Kidney (tissue), 13 donors: ENCODE measurements at regions not wholly inside any gene's neighbourhood (a gene's known extent, or its start where the extent isn't known, plus 50 kb on each side); places are given as distances from the start of the nearest gene placed in this dataset.

Experiments used
- DNase-seq, 5 donors: peaks; one replicate each; pipeline ENCODE4 v3.0.0-alpha.2; 2013 to 2020
- FAIRE-seq: peaks from 2 replicates; lab custom pipeline; 2012; peaks lifted over from hg19 to GRCh38; lab: Jason Lieb, UNC
- H3K27ac ChIP-seq, 2 donors: one replicate each; pipeline ENCODE4 v1.7.0; 2013; ENCODE audit warnings: low read depth in 2 of 2, low read length in 2 of 2, inconsistent platforms in 1 of 2
- H3K27me3 ChIP-seq: one replicate; pipeline ENCODE4 v1.7.1; 2013; ENCODE audit warnings: low read length, inconsistent platforms; ENCODE audit not compliant: control insufficient read depth, insufficient read depth
- H3K36me3 ChIP-seq, 3 donors: one replicate each; pipeline versions ENCODE4 v1.7.0 to v1.7.1; 2013; ENCODE audit warnings: low read length in 3 of 3, control low read depth in 1 of 3, inconsistent platforms in 1 of 3; ENCODE audit not compliant: insufficient read depth in 3 of 3, control insufficient read depth in 2 of 3
- H3K4me1 ChIP-seq, 3 donors: one replicate each; pipeline versions ENCODE4 v1.7.0 to v1.7.1; 2013; ENCODE audit warnings: low read length in 3 of 3, inconsistent platforms in 1 of 3, low read depth in 1 of 3; ENCODE audit not compliant: control insufficient read depth in 2 of 3, insufficient read depth in 2 of 3
- H3K4me3 ChIP-seq, 3 donors: one replicate each; pipeline versions ENCODE4 v1.7.0 to v1.8.1; 2013; ENCODE audit warnings: low read length in 3 of 3, control low read depth in 1 of 3, inconsistent platforms in 1 of 3
- H3K9ac ChIP-seq, 3 donors: one replicate each; pipeline versions ENCODE4 v1.7.0 to v1.7.1; 2013; ENCODE audit warnings: low read length in 3 of 3, control low read depth in 1 of 3, inconsistent platforms in 1 of 3
- H3K9me3 ChIP-seq, 3 donors: one replicate each; pipeline versions ENCODE4 v1.7.0 to v1.7.1; 2013; ENCODE audit warnings: low read length in 3 of 3, control low read depth in 1 of 3, inconsistent platforms in 1 of 3; ENCODE audit not compliant: control insufficient read depth in 2 of 3, insufficient read depth in 1 of 3
- intact Hi-C: fragments of 100-400 bp; cut with DNase I; formaldehyde crosslinking; loops from one replicate; pipeline ENCODE4 v1.11.1; 2022
- TF ChIP-seq, protein P1 (sequence below): IDR thresholded peaks from 3 replicates; pipeline ENCODE4 v1.5.1; 2012; ENCODE audit warnings: mild to moderate bottlenecking, moderate library complexity, borderline replicate concordance; ENCODE audit not compliant: insufficient read depth; ENCODE audit errors: extremely low read depth
- donor health status: control.
- donor health status: control.
- donor health status: control.
- donor health status: control.
- donor health status: control.
- donor health status: DM: yes; HTN: yes; CAD: no.
- donor health status: Normal renal cell carcinoma (clear cell type).

- FAIRE-seq (no peak), DNase-seq (no peak)
- no peaks in the 10 kb centered on the region for H3K4me1 ChIP-seq
- intact Hi-C loops = no loop called here
- no peaks in the 10 kb centered on the region for H3K36me3 ChIP-seq
- H3K9me3 ChIP-seq = no peaks in the 10 kb centered on the region
- no peak overlapping the region for H3K27ac ChIP-seq
- no peaks in the 10 kb centered on the region for H3K27me3 ChIP-seq
- H3K9ac ChIP-seq = no peak overlapping the region
- H3K4me3 ChIP-seq = no peak overlapping the region
- TF ChIP-seq, protein P1, sequence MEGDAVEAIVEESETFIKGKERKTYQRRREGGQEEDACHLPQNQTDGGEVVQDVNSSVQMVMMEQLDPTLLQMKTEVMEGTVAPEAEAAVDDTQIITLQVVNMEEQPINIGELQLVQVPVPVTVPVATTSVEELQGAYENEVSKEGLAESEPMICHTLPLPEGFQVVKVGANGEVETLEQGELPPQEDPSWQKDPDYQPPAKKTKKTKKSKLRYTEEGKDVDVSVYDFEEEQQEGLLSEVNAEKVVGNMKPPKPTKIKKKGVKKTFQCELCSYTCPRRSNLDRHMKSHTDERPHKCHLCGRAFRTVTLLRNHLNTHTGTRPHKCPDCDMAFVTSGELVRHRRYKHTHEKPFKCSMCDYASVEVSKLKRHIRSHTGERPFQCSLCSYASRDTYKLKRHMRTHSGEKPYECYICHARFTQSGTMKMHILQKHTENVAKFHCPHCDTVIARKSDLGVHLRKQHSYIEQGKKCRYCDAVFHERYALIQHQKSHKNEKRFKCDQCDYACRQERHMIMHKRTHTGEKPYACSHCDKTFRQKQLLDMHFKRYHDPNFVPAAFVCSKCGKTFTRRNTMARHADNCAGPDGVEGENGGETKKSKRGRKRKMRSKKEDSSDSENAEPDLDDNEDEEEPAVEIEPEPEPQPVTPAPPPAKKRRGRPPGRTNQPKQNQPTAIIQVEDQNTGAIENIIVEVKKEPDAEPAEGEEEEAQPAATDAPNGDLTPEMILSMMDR = no peak
These were observed 226.9 kb downstream of the IRX2 start for GRCh38 chr5:2524620-2525019.

DNA sequence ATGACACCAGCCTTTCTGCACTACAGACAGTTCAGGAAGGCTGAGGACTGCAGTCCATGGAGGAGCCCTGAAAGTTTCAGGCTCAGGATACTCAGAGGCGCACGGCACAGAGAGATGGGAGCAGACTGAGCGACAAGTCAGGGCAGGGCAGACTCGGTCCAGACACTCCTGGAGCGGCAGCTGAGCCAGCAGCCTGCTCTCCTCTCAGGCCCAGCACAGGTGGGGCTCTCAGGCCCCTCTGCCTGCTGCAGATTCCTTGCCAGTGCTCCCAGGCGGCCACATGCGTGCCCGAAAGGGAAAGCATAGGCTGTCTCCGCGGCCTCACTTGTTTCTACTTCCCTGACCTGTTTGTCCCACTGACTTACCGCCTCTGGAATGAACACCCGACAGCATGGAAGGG is 228.3 kb downstream of the IRX2 start:
- no peaks in the 10 kb centered on the region for H3K36me3 ChIP-seq
- no peak overlapping the region for H3K27ac ChIP-seq
- no peak for FAIRE-seq
- TF ChIP-seq, protein P1 = no peak
- H3K9me3 ChIP-seq = no peaks in the 10 kb centered on the region
- no peak overlapping the region for H3K9ac ChIP-seq
- DNase-seq = no peak
- H3K4me1 ChIP-seq = no peaks in the 10 kb centered on the region
- no peak overlapping the region for H3K4me3 ChIP-seq
- intact Hi-C loops = no loop called here
- H3K27me3 ChIP-seq = no peaks in the 10 kb centered on the region

DNA sequence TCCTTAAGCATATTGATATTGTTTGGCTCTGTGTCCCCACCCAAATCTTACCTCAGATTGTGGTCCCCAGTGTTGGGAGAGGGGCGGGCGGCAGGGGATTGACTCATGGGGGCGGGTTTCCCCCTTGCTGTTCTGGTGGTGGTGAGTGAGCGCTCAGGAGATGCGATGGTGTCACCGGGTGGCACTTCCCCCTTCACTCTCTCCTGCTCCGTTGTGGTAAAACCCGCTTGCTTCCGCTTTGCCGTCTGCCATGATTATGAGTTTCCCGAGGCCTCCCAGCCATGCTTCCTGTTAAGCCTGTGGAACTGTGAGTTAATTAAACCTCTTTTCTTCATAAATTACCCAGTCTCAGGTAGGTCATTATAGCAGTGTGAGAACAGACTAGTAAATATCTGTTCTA is 229.1 kb downstream of the IRX2 start:
- no peak overlapping the region for H3K4me3 ChIP-seq
- H3K9me3 ChIP-seq = no peaks in the 10 kb centered on the region
- H3K36me3 ChIP-seq = no peaks in the 10 kb centered on the region
- TF ChIP-seq, protein P1 = no peak
- no peaks in the 10 kb centered on the region for H3K27me3 ChIP-seq
- no peaks in the 10 kb centered on the region for H3K4me1 ChIP-seq
- no peak for FAIRE-seq
- DNase-seq = no peak
- H3K27ac ChIP-seq = no peak overlapping the region
- intact Hi-C loops = no loop called here
- H3K9ac ChIP-seq = no peak overlapping the region

GRCh38 chr5:2519153-2519552 is 232.3 kb downstream of the IRX2 start:
- Histone ChIP-seq H3K36me3 (no peaks in the 10 kb centered on the region), H3K4me1 (no peaks in the 10 kb centered on the region), H3K9me3 (no peaks in the 10 kb centered on the region), H3K27me3 (no peaks in the 10 kb centered on the region), H3K27ac (no peak overlapping the region), H3K4me3 (no peak overlapping the region), H3K9ac (no peak overlapping the region)
- TF ChIP-seq, protein P1 = no peak
- intact Hi-C loops = no loop called here
- FAIRE-seq (no peak), DNase-seq (no peak)
